Loucy (cell line): ENCODE measurements at regions not wholly inside any gene's neighbourhood (a gene's known extent, or its start where the extent isn't known, plus 50 kb on each side); places are given as distances from the start of the nearest gene placed in this dataset.

Source experiments
- H2AFZ ChIP-seq: fragments of 200-600 bp; sonication (generic); 2 replicates; pipeline ENCODE4 v1.6.0; 2016; ENCODE audit warnings: antibody characterized with exemption, mild to moderate bottlenecking, low read length, moderate library complexity
- H3F3A ChIP-seq: fragments of 200-600 bp; 2 replicates; pipeline ENCODE4 v1.6.0; 2016; ENCODE audit warnings: antibody characterized with exemption, low read depth, mild to moderate bottlenecking
- H3K27me3 ChIP-seq: fragments of 200-600 bp; sonication (generic); 2 replicates; pipeline ENCODE4 v1.6.1; 2014; ENCODE audit warnings: low read length, mild to moderate bottlenecking; ENCODE audit not compliant: insufficient read depth, poor library complexity, severe bottlenecking
- H3K36me3 ChIP-seq: fragments of 200-600 bp; sonication (generic); 2 replicates; pipeline ENCODE4 v1.6.1; 2016; ENCODE audit warnings: low read length; ENCODE audit not compliant: insufficient read depth
- H3K4me1 ChIP-seq: fragments of 200-600 bp; sonication (generic); 2 replicates; pipeline ENCODE4 v1.5.1; 2014; ENCODE audit warnings: low read length, mild to moderate bottlenecking; ENCODE audit not compliant: insufficient read depth, poor library complexity, severe bottlenecking
- H3K4me2 ChIP-seq: fragments of 200-600 bp; sonication (generic); 2 replicates; pipeline ENCODE4 v1.6.0; 2014; ENCODE audit warnings: antibody characterized with exemption, low read length, low read depth, mild to moderate bottlenecking; ENCODE audit not compliant: poor library complexity, severe bottlenecking
- H3K4me3 ChIP-seq: fragments of 200-600 bp; sonication (generic); 2 replicates; pipeline ENCODE4 v1.5.1; 2014; ENCODE audit warnings: low read length, mild to moderate bottlenecking, mixed read lengths; ENCODE audit not compliant: poor library complexity, severe bottlenecking
- H3K79me2 ChIP-seq: fragments of 200-600 bp; sonication (generic); 2 replicates; pipeline ENCODE4 v1.6.1; 2014; ENCODE audit warnings: low read length; ENCODE audit not compliant: insufficient read depth
- H3K9ac ChIP-seq: fragments of 200-600 bp; sonication (generic); 2 replicates; pipeline ENCODE4 v1.6.0; 2014; ENCODE audit warnings: mild to moderate bottlenecking, low read depth, low read length, moderate library complexity; ENCODE audit not compliant: poor library complexity, severe bottlenecking
- H3K9me2 ChIP-seq: fragments of 200-600 bp; sonication (generic); replicated peaks from 2 replicates; pipeline ENCODE4 v1.6.1; 2016; ENCODE audit warnings: low read depth, low read length, mixed read lengths
- H3K9me3 ChIP-seq: fragments of 200-600 bp; sonication (generic); 2 replicates; pipeline ENCODE4 v1.6.1; 2014; ENCODE audit warnings: mild to moderate bottlenecking, antibody characterized with exemption, low read length, low read depth; ENCODE audit not compliant: insufficient read depth
- H4K20me1 ChIP-seq: fragments of 200-600 bp; sonication (generic); 2 replicates; pipeline ENCODE4 v1.6.0; 2014; ENCODE audit warnings: antibody characterized with exemption, low read length, mild to moderate bottlenecking; ENCODE audit not compliant: insufficient read depth, poor library complexity, severe bottlenecking
- EZH2phosphoT487 ChIP-seq: fragments of 200-600 bp; IDR thresholded peaks from 2 replicates; pipeline ENCODE4 v1.6.1; 2018; ENCODE audit warnings: antibody characterized with exemption, mild to moderate bottlenecking, moderate library complexity, borderline replicate concordance
- TF ChIP-seq, protein P1 (sequence below): fragments of 200-600 bp; sonication (generic); conservative IDR thresholded peaks from 2 replicates; pipeline ENCODE4 v1.5.1; 2014; ENCODE audit warnings: mild to moderate bottlenecking, antibody characterized with exemption, low read length

DNA sequence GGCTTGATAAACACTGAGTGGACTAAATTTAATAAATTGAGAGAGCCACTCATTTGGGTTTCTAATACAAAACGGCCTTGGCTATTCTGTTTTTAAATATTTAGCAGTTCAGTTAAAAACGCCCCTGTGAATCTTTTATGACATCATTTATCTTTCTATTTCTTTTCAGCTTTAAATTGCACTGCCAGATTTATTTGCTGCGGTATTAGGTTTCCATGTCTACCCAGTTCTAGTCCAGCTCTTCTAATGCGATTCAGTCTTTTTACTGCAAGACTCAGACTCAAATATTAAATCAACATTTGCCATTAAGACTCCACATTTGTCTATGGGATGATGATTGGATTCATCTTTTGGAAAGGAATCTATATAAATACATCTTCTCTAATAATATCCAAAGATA, 2174.3 kb upstream of the PIK3C3 start:
- Histone ChIP-seq H3K4me3 (no peak overlapping the region), H3K79me2 (no peaks in the 10 kb centered on the region), H3K36me3 (no peaks in the 10 kb centered on the region), H3K4me2 (no peak overlapping the region), H3K4me1 (no peaks in the 10 kb centered on the region), H4K20me1 (no peaks in the 10 kb centered on the region), H3F3A (no peaks in the 10 kb centered on the region), H3K9ac (no peak overlapping the region), H3K9me2 (no peaks in the 10 kb centered on the region), H3K27me3 (peaks cover 6% of the 10 kb centered on the region), H3K9me3 (no peaks in the 10 kb centered on the region), H2AFZ (no peak overlapping the region)
- TF ChIP-seq, protein P1, sequence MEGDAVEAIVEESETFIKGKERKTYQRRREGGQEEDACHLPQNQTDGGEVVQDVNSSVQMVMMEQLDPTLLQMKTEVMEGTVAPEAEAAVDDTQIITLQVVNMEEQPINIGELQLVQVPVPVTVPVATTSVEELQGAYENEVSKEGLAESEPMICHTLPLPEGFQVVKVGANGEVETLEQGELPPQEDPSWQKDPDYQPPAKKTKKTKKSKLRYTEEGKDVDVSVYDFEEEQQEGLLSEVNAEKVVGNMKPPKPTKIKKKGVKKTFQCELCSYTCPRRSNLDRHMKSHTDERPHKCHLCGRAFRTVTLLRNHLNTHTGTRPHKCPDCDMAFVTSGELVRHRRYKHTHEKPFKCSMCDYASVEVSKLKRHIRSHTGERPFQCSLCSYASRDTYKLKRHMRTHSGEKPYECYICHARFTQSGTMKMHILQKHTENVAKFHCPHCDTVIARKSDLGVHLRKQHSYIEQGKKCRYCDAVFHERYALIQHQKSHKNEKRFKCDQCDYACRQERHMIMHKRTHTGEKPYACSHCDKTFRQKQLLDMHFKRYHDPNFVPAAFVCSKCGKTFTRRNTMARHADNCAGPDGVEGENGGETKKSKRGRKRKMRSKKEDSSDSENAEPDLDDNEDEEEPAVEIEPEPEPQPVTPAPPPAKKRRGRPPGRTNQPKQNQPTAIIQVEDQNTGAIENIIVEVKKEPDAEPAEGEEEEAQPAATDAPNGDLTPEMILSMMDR = no peak
- TF ChIP-seq EZH2phosphoT487 = no peak

DNA sequence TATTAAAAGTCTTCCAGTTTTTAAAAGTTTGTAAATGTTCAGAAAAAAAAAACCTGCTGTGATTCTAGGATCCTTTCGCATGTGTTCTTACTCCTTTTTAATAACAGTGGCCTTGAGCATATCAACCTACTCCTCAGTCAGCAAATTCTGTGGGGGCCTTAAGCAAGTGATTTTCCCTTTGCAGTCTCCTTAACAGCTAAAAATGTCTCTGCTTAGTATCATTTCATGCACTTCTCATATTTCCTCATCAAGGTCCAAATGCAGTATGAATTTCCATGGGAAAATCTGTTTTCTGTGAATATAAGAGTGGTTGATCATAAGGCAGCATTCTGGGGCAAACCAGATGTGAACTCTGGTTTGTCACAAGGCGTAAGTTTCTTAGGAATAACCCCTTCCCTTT, 2175.1 kb upstream of the PIK3C3 start:
- H3K27me3 ChIP-seq = no peaks in the 10 kb centered on the region
- H3K4me3 ChIP-seq = no peak overlapping the region
- TF ChIP-seq, protein P1 = no peak
- TF ChIP-seq EZH2phosphoT487 = no peak
- H4K20me1 ChIP-seq = no peaks in the 10 kb centered on the region
- no peak overlapping the region for H3K9ac ChIP-seq
- no peak overlapping the region for H2AFZ ChIP-seq
- no peaks in the 10 kb centered on the region for H3K9me3 ChIP-seq
- H3K79me2 ChIP-seq = no peaks in the 10 kb centered on the region
- H3F3A ChIP-seq = no peaks in the 10 kb centered on the region
- no peaks in the 10 kb centered on the region for H3K36me3 ChIP-seq
- H3K4me2 ChIP-seq = no peak overlapping the region
- no peaks in the 10 kb centered on the region for H3K4me1 ChIP-seq
- H3K9me2 ChIP-seq = no peaks in the 10 kb centered on the region

DNA sequence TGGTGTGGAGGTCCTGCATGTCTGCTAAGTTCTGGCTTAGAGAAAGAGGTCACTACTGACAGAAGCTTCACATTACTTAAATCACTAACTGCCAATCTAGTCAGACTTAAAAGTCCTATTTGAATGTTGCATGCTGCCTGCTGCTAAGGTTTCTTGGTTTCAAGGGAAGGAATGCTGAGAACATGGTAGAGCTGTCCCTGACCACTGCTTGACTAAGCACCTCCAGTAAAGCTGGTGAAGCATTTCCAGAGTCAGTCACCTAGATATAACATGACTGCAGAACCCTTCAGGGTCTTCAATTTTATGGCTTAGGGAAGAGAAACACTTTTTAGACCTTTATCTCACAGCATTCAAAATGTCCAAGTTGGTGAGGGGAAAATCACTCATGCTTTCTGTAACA, 2178.3 kb upstream of the PIK3C3 start:
- Histone ChIP-seq H3K27me3 (no peaks in the 10 kb centered on the region), H3K9ac (no peak overlapping the region), H3K79me2 (no peaks in the 10 kb centered on the region), H3F3A (no peaks in the 10 kb centered on the region), H3K36me3 (no peaks in the 10 kb centered on the region), H2AFZ (no peak overlapping the region), H3K4me1 (no peaks in the 10 kb centered on the region), H3K9me3 (no peaks in the 10 kb centered on the region), H3K4me3 (no peak overlapping the region), H3K9me2 (no peaks in the 10 kb centered on the region), H3K4me2 (no peak overlapping the region), H4K20me1 (no peaks in the 10 kb centered on the region)
- TF ChIP-seq EZH2phosphoT487 = no peak
- TF ChIP-seq, protein P1 = no peak
